HUES48 (cell line): ENCODE measurements at regions not wholly inside any gene's neighbourhood (a gene's known extent, or its start where the extent isn't known, plus 50 kb on each side); places are given as distances from the start of the nearest gene placed in this dataset.
"Not testable (repeated sequence)": the region's sequence is repeated elsewhere in the genome, so short reads cannot be mapped to it uniquely, and the experiment has no call there.

Source experiments
- H3K27ac ChIP-seq: one replicate; pipeline ENCODE4 v1.7.0; 2013; ENCODE audit warnings: low read depth, low read length, inconsistent platforms
- H3K27me3 ChIP-seq: 2 replicates; pipeline ENCODE4 v1.6.1; 2013; ENCODE audit warnings: mild to moderate bottlenecking, low read length; ENCODE audit not compliant: control insufficient read depth, insufficient read depth
- H3K36me3 ChIP-seq: 2 replicates; pipeline ENCODE4 v1.6.1; 2013; ENCODE audit warnings: low read length; ENCODE audit not compliant: control insufficient read depth, insufficient read depth
- H3K4me1 ChIP-seq: 2 replicates; pipeline ENCODE4 v1.6.1; 2013; ENCODE audit warnings: mild to moderate bottlenecking, low read length; ENCODE audit not compliant: control insufficient read depth, insufficient read depth
- H3K4me3 ChIP-seq: 2 replicates; pipeline ENCODE4 v1.5.1; 2013; ENCODE audit warnings: mild to moderate bottlenecking, low read depth, low read length
- H3K9ac ChIP-seq: 2 replicates; pipeline ENCODE4 v1.6.1; 2013; ENCODE audit warnings: mild to moderate bottlenecking, low read depth, low read length, moderate library complexity
- H3K9me3 ChIP-seq: 2 replicates; pipeline ENCODE4 v1.6.1; 2013; ENCODE audit warnings: low read length; ENCODE audit not compliant: control insufficient read depth, insufficient read depth

- Histone ChIP-seq H3K9me3 (no peaks in the 10 kb centered on the region), H3K27ac (no peak overlapping the region), H3K9ac (no peak overlapping the region), H3K27me3 (no peaks in the 10 kb centered on the region), H3K4me1 (no peaks in the 10 kb centered on the region), H3K4me3 (no peak overlapping the region), H3K36me3 (no peaks in the 10 kb centered on the region)
These were observed 405.5 kb downstream of the RND3 start for GRCh38 chr2:150081775-150082481.

DNA sequence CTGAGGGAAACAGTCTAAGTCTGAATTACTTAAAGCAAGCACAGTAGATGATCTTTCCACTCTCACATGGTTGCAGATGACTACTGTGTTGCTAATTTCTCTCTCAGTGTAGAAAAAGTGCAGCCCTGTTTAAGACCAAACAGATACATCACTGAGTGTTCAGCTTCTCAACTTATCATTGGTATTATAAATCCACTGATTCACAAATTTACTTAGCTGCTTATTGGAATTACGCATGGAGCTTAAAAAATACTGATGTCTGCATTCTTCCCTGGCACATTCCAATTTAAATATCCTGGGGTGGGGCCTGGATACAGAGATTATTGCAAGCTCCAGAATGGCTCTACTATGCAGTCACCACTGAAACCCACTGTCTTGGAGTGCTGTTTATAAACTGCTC, 411.2 kb downstream of the RND3 start:
- no peaks in the 10 kb centered on the region for H3K4me1 ChIP-seq
- no peak overlapping the region for H3K4me3 ChIP-seq
- H3K9me3 ChIP-seq: no peaks in the 10 kb centered on the region
- no peak overlapping the region for H3K27ac ChIP-seq
- no peaks in the 10 kb centered on the region for H3K27me3 ChIP-seq
- H3K9ac ChIP-seq: no peak overlapping the region
- H3K36me3 ChIP-seq: no peaks in the 10 kb centered on the region

GRCh38 chr2:150075831-150076230, 411.6 kb downstream of the RND3 start:
- H3K9me3 ChIP-seq: no peaks in the 10 kb centered on the region
- H3K4me1 ChIP-seq: no peaks in the 10 kb centered on the region
- H3K27me3 ChIP-seq: no peaks in the 10 kb centered on the region
- no peaks in the 10 kb centered on the region for H3K36me3 ChIP-seq
- no peak overlapping the region for H3K4me3 ChIP-seq
- no peak overlapping the region for H3K9ac ChIP-seq
- no peak overlapping the region for H3K27ac ChIP-seq

DNA sequence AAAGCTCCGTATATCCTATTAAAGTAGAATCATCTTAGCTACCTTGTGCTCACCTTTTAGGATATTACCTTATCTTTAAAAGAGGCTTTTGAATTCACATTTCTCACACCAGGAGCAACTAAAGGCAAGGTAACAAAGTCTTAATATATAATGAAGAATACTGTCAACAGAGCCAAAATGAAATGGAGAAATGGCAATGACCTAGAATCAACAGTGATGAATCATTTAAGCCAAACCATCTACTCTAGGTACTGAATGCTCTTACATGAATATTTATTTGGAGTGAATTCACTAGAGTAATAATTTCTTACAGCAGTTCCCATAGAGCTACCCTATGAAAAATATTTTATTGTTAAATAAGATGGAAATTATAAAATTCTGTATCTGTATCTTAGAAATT, 421.0 kb downstream of the RND3 start:
- Histone ChIP-seq H3K4me3 (no peak overlapping the region), H3K9ac (no peak overlapping the region)

GRCh38 chr2:150063931-150064548, 423.4 kb downstream of the RND3 start:
- no peak overlapping the region for H3K27ac ChIP-seq

More for the DNA sequence above, 421.0 kb downstream of the RND3 start:
- no peaks in the 10 kb centered on the region for H3K9me3 ChIP-seq
- peaks cover 16% of the 10 kb centered on the region for H3K4me1 ChIP-seq
- no peaks in the 10 kb centered on the region for H3K36me3 ChIP-seq
- H3K27me3 ChIP-seq: no peaks in the 10 kb centered on the region
- H3K27ac ChIP-seq: no peak overlapping the region

GRCh38 chr2:150063432-150063889, 424.0 kb downstream of the RND3 start:
- no peak overlapping the region for H3K9ac ChIP-seq
- no peaks in the 10 kb centered on the region for H3K9me3 ChIP-seq
- H3K4me1 ChIP-seq: peaks cover 39% of the 10 kb centered on the region
- no peak overlapping the region for H3K27ac ChIP-seq
- H3K4me3 ChIP-seq: no peak overlapping the region
- H3K36me3 ChIP-seq: no peaks in the 10 kb centered on the region
- no peaks in the 10 kb centered on the region for H3K27me3 ChIP-seq

More at GRCh38 chr2:150063931-150064548, 423.4 kb downstream of the RND3 start:
- Histone ChIP-seq H3K27me3 (no peaks in the 10 kb centered on the region), H3K4me1 (peaks cover 34% of the 10 kb centered on the region), H3K9ac (no peak overlapping the region), H3K36me3 (no peaks in the 10 kb centered on the region), H3K9me3 (no peaks in the 10 kb centered on the region), H3K4me3 (no peak overlapping the region)

DNA sequence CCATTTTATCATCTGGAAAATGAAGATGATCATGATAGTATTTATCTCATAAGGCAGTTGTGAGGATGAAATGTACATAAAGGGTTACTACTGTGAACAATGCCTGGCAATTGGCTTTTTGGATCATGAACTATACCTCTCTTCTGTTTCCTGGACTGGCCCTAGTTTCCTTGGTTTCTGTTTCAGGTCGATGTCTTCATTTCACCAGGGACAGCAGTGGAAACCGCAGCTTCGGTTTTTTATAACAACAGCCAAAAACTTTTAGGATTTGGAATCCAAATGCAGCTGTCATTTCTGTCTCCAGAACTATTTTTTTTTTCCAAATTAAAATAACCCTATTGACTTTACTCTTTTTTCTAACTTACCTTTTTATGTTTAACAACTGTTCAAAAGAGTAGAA, 425.1 kb downstream of the RND3 start:
- Histone ChIP-seq H3K36me3 (no peaks in the 10 kb centered on the region), H3K4me1 (peaks cover 39% of the 10 kb centered on the region), H3K27ac (no peak overlapping the region), H3K9ac (no peak overlapping the region), H3K4me3 (no peak overlapping the region), H3K27me3 (no peaks in the 10 kb centered on the region), H3K9me3 (no peaks in the 10 kb centered on the region)

- Histone ChIP-seq H3K9me3 (no peaks in the 10 kb centered on the region), H3K4me1 (peaks cover 39% of the 10 kb centered on the region), H3K9ac (no peak overlapping the region), H3K36me3 (no peaks in the 10 kb centered on the region), H3K27ac (peak overlapping the region; percentile 72), H3K4me3 (no peak overlapping the region), H3K27me3 (no peaks in the 10 kb centered on the region)
These were observed 427.1 kb downstream of the RND3 start for GRCh38 chr2:150060341-150060740.

GRCh38 chr2:150059676-150060075, 427.8 kb downstream of the RND3 start:
- Histone ChIP-seq H3K27ac (peak overlapping the region; percentile 72), H3K4me1 (peaks cover 39% of the 10 kb centered on the region)
- not testable (repeated sequence) for H3K36me3 ChIP-seq, H3K27me3 ChIP-seq, H3K9me3 ChIP-seq, H3K9ac ChIP-seq, H3K4me3 ChIP-seq

DNA sequence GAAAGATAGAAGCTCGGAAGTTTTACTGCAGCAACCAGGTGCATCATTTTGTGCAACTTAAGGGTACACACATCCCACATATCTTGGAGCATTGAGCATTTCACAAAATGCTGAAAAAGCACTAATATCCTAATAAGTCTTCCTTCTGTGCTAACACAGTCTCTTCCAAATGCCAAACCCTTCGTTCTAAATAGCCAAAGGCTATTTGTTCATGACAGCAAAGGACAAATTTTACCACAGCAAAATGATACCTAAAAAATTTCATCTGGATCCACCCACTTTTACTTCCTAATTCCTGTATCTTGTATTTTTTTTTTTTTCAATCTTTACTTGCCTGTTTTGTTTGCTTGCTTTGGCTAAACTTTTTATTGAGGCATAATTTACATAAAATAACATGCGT, 435.0 kb downstream of the RND3 start:
- H3K36me3 ChIP-seq: no peaks in the 10 kb centered on the region
- no peaks in the 10 kb centered on the region for H3K27me3 ChIP-seq
- H3K4me3 ChIP-seq: no peak overlapping the region
- no peak overlapping the region for H3K9ac ChIP-seq
- H3K9me3 ChIP-seq: no peaks in the 10 kb centered on the region
- H3K4me1 ChIP-seq: no peaks in the 10 kb centered on the region; the same call in 1 of the 2 replicates
- H3K27ac ChIP-seq: no peak overlapping the region

- H3K4me3 ChIP-seq: no peak overlapping the region
- no peaks in the 10 kb centered on the region for H3K9me3 ChIP-seq
- H3K4me1 ChIP-seq: peaks cover 10% of the 10 kb centered on the region; the same call in 1 of the 2 replicates
- no peak overlapping the region for H3K27ac ChIP-seq
- no peak overlapping the region for H3K9ac ChIP-seq
- no peaks in the 10 kb centered on the region for H3K27me3 ChIP-seq
- H3K36me3 ChIP-seq: no peaks in the 10 kb centered on the region
These were observed 436.5 kb downstream of the RND3 start for GRCh38 chr2:150051004-150051403.
